ENCODE measurements at regions not wholly inside any gene's neighbourhood (a gene's known extent, or its start where the extent isn't known, plus 50 kb on each side); places are given as distances from the start of the nearest gene placed in this dataset.

DNA sequence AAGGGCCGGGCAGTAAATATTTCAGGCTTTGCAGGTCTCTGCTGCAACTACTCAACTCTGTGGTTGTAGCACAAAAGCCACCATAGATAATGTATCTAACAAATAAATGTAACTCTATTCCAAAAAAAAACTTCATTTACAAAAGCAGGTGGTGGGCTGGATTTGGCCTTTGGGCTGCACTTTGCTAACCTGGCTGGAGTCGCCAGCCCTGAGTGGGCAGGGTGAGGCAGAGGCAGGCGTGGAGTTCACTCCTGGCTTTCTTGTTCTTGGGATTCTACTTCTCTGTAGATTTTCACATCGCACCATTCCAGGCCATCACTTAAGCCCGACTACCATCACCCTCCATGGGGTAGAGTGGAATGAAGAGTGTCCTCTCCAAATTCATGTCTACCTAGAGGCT, 367.6 kb upstream of the MGMT start (continued):
- TF ChIP-seq, protein P1, sequence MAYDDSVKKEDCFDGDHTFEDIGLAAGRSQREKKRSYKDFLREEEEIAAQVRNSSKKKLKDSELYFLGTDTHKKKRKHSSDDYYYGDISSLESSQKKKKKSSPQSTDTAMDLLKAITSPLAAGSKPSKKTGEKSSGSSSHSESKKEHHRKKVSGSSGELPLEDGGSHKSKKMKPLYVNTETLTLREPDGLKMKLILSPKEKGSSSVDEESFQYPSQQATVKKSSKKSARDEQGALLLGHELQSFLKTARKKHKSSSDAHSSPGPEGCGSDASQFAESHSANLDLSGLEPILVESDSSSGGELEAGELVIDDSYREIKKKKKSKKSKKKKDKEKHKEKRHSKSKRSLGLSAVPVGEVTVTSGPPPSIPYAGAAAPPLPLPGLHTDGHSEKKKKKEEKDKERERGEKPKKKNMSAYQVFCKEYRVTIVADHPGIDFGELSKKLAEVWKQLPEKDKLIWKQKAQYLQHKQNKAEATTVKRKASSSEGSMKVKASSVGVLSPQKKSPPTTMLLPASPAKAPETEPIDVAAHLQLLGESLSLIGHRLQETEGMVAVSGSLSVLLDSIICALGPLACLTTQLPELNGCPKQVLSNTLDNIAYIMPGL (CRISPR knock-in tag; IDR thresholded peaks at IDR 0.05): no peak
- no peak for TF ChIP-seq SNRNP70 (optimal IDR thresholded peaks at IDR 0.05; ENCODE audit: low read depth, low read length)
- no peak for TF ChIP-seq PCBP2 (IDR thresholded peaks at IDR 0.05; ENCODE audit: low read depth, low read length, poor library complexity, severe bottlenecking)
- no peak for TF ChIP-seq PRMT5 (CRISPR knock-in tag; IDR thresholded peaks at IDR 0.05)
- no peak for TF ChIP-seq MTA2 (IDR thresholded peaks at IDR 0.05; ENCODE audit: low read depth)
- TF ChIP-seq, protein P2, sequence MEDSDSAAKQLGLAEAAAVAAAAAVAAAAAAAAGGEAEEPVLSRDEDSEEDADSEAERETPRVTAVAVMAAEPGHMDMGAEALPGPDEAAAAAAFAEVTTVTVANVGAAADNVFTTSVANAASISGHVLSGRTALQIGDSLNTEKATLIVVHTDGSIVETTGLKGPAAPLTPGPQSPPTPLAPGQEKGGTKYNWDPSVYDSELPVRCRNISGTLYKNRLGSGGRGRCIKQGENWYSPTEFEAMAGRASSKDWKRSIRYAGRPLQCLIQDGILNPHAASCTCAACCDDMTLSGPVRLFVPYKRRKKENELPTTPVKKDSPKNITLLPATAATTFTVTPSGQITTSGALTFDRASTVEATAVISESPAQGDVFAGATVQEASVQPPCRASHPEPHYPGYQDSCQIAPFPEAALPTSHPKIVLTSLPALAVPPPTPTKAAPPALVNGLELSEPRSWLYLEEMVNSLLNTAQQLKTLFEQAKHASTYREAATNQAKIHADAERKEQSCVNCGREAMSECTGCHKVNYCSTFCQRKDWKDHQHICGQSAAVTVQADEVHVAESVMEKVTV (CRISPR knock-in tag; IDR thresholded peaks at IDR 0.05): no peak
- TF ChIP-seq BRCA1 (IDR thresholded peaks at IDR 0.05): no peak
- no peak for TF ChIP-seq BRCA1 (CRISPR knock-in tag; IDR thresholded peaks at IDR 0.05)

GRCh38 chr10:129099992-129100391, 367.0 kb upstream of the MGMT start:
- Histone ChIP-seq H3K27ac (ENCODE audit: extremely low read depth, low read depth, low read length) (no peak overlapping the region), H4K20me1 (replicated peaks; ENCODE audit: control insufficient read depth, insufficient read depth, low read length) (no peaks in the 10 kb centered on the region; the same call in 1 of the 2 replicates), H3K9me1 (ENCODE audit: control insufficient read depth, insufficient read depth, low read length) (no peaks in the 10 kb centered on the region), H3K36me3 (ENCODE audit: control insufficient read depth, insufficient read depth, low read length) (no peaks in the 10 kb centered on the region), H3K9ac (ENCODE audit: insufficient read depth in 1 of 2, low read depth in 2 of 2, low read length in 2 of 2) (no peak overlapping the region), H2AFZ (ENCODE audit: low read depth, low read length) (no peak overlapping the region), H3K79me2 (ENCODE audit: control insufficient read depth, insufficient read depth, low read length) (no peaks in the 10 kb centered on the region), H3K4me2 (ENCODE audit: insufficient read depth, low read length) (no peak overlapping the region), H3K9me3 (replicated peaks; ENCODE audit: control insufficient read depth, insufficient read depth, low read depth, low read length) (no peaks in the 10 kb centered on the region), H3K27me3 (ENCODE audit: control insufficient read depth in 2 of 2, insufficient read depth in 2 of 2, low read length in 2 of 2) (no peaks in the 10 kb centered on the region; a peak in 1 of 5 replicates), H3K4me1 (replicated peaks in 1 of 2; ENCODE audit: control insufficient read depth in 2 of 2, insufficient read depth in 2 of 2, low read length in 2 of 2) (no peaks in the 10 kb centered on the region), H3K4me3 (no peak overlapping the region)
- intact Hi-C loops (cut with micrococcal nuclease): no loop called here
- POLR2A ChIA-PET: interaction anchor here (0.6 kb wide), 1 partner anchor 154 kb away, joined by 3 read pairs; no protein-coding TSS in a partner anchor
- CTCF ChIA-PET (ENCODE audit: low intra/inter-chr PET ratio): no interaction called here
- in situ Hi-C loops (cut with MboI): no loop called here
- no peak for ATAC-seq
- DNase-seq (ENCODE audit: extremely low read depth in 1 of 4, low spot score in 3 of 4): no peak
- no TSS peak for BruUV-seq (replicated peaks)
- FAIRE-seq: no peak
- WGBS (ENCODE audit: insufficient coverage, low coverage, missing lambda C conversion rate): 0% methylated on average over 5 of the region's 7 CpGs
- TF ChIP-seq TCF7 (IDR thresholded peaks at IDR 0.05; ENCODE audit: borderline replicate concordance): no peak
- TF ChIP-seq, protein P3, sequence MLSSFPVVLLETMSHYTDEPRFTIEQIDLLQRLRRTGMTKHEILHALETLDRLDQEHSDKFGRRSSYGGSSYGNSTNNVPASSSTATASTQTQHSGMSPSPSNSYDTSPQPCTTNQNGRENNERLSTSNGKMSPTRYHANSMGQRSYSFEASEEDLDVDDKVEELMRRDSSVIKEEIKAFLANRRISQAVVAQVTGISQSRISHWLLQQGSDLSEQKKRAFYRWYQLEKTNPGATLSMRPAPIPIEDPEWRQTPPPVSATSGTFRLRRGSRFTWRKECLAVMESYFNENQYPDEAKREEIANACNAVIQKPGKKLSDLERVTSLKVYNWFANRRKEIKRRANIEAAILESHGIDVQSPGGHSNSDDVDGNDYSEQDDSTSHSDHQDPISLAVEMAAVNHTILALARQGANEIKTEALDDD (IDR thresholded peaks at IDR 0.05): no peak
- TF ChIP-seq MYBL2 (IDR thresholded peaks at IDR 0.05; ENCODE audit: low read depth): no peak
- no peak for TF ChIP-seq MYBL2 (CRISPR knock-in tag; IDR thresholded peaks at IDR 0.05; ENCODE audit: borderline replicate concordance)
- no peak for TF ChIP-seq BHLHE40 (IDR thresholded peaks at IDR 0.05; ENCODE audit: low read length)
- TF ChIP-seq RB1 (IDR thresholded peaks at IDR 0.05; ENCODE audit: low read depth): no peak
- no peak for TF ChIP-seq CBFA2T2 (conservative IDR thresholded peaks at IDR 0.05)
- TF ChIP-seq BCOR (IDR thresholded peaks at IDR 0.05): no peak
- TF ChIP-seq, protein P4, sequence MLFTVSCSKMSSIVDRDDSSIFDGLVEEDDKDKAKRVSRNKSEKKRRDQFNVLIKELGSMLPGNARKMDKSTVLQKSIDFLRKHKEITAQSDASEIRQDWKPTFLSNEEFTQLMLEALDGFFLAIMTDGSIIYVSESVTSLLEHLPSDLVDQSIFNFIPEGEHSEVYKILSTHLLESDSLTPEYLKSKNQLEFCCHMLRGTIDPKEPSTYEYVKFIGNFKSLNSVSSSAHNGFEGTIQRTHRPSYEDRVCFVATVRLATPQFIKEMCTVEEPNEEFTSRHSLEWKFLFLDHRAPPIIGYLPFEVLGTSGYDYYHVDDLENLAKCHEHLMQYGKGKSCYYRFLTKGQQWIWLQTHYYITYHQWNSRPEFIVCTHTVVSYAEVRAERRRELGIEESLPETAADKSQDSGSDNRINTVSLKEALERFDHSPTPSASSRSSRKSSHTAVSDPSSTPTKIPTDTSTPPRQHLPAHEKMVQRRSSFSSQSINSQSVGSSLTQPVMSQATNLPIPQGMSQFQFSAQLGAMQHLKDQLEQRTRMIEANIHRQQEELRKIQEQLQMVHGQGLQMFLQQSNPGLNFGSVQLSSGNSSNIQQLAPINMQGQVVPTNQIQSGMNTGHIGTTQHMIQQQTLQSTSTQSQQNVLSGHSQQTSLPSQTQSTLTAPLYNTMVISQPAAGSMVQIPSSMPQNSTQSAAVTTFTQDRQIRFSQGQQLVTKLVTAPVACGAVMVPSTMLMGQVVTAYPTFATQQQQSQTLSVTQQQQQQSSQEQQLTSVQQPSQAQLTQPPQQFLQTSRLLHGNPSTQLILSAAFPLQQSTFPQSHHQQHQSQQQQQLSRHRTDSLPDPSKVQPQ (CRISPR knock-in tag; IDR thresholded peaks at IDR 0.05; ENCODE audit: borderline replicate concordance): no peak

Data from K562 (cell line).